Fibroblast of the conjunctiva (primary cell): ENCODE measurements at regions not wholly inside any gene's neighbourhood (a gene's known extent, or its start where the extent isn't known, plus 50 kb on each side); places are given as distances from the start of the nearest gene placed in this dataset.
"Not testable (repeated sequence)": the region's sequence is repeated elsewhere in the genome, so short reads cannot be mapped to it uniquely, and the experiment has no call there.

ENCODE experiments used
- DNase-seq: peaks from one replicate; pipeline ENCODE4 v3.0.0-alpha.2; 2010; ENCODE audit warnings: low read depth

- no peak for DNase-seq
Measured at GRCh38 chr16:9593440-9593839, 502.0 kb downstream of the HAPSTR1 start.

- DNase-seq = no peak
Measured at GRCh38 chr16:9594047-9594446, 502.6 kb downstream of the HAPSTR1 start.

GRCh38 chr16:9594946-9595345, 503.5 kb downstream of the HAPSTR1 start:
- no peak for DNase-seq

GRCh38 chr16:9595393-9595792, 503.9 kb downstream of the HAPSTR1 start:
- no peak for DNase-seq

GRCh38 chr16:9596788-9597187, 505.3 kb downstream of the HAPSTR1 start:
- no peak for DNase-seq

GRCh38 chr16:9597967-9598730, 506.7 kb downstream of the HAPSTR1 start:
- DNase-seq = no peak

- DNase-seq = no peak
Measured at GRCh38 chr16:9598731-9599083, 507.3 kb downstream of the HAPSTR1 start.

- DNase-seq = no peak
Measured at GRCh38 chr16:9599415-9600120, 508.1 kb downstream of the HAPSTR1 start.

GRCh38 chr16:9602189-9602588, 510.7 kb downstream of the HAPSTR1 start:
- DNase-seq = no peak

- no peak for DNase-seq
Measured at GRCh38 chr16:9603316-9603715, 511.9 kb downstream of the HAPSTR1 start.

- no peak for DNase-seq
Measured at GRCh38 chr16:9607515-9608230, 516.2 kb downstream of the HAPSTR1 start.

GRCh38 chr16:9610727-9611126, 519.3 kb downstream of the HAPSTR1 start:
- DNase-seq = no peak

GRCh38 chr16:9612267-9612666, 520.8 kb downstream of the HAPSTR1 start:
- DNase-seq = no peak

GRCh38 chr16:9614389-9614788, 522.9 kb downstream of the HAPSTR1 start:
- DNase-seq = no peak

GRCh38 chr16:9622268-9622667, 530.8 kb downstream of the HAPSTR1 start:
- no peak for DNase-seq

- no peak for DNase-seq
Measured at GRCh38 chr16:9625122-9625521, 533.7 kb downstream of the HAPSTR1 start.

GRCh38 chr16:9627427-9627826, 536.0 kb downstream of the HAPSTR1 start:
- DNase-seq = no peak

- DNase-seq = no peak
Measured at GRCh38 chr16:9630119-9630518, 538.7 kb downstream of the HAPSTR1 start.

GRCh38 chr16:9630985-9631384, 539.5 kb downstream of the HAPSTR1 start:
- no peak for DNase-seq

GRCh38 chr16:9633844-9634243, 542.4 kb downstream of the HAPSTR1 start:
- DNase-seq = no peak

- DNase-seq = not testable (repeated sequence)
Measured at GRCh38 chr16:9635150-9635720, 543.8 kb downstream of the HAPSTR1 start.

- DNase-seq = no peak
Measured at GRCh38 chr16:9644258-9644657, 538.0 kb downstream of the GRIN2A start.

- DNase-seq = no peak
Measured at GRCh38 chr16:9645911-9646310, 536.3 kb downstream of the GRIN2A start.
